ENCODE measurements at regions not wholly inside any gene's neighbourhood (a gene's known extent, or its start where the extent isn't known, plus 50 kb on each side); places are given as distances from the start of the nearest gene placed in this dataset.

- TF ChIP-seq, protein P1, sequence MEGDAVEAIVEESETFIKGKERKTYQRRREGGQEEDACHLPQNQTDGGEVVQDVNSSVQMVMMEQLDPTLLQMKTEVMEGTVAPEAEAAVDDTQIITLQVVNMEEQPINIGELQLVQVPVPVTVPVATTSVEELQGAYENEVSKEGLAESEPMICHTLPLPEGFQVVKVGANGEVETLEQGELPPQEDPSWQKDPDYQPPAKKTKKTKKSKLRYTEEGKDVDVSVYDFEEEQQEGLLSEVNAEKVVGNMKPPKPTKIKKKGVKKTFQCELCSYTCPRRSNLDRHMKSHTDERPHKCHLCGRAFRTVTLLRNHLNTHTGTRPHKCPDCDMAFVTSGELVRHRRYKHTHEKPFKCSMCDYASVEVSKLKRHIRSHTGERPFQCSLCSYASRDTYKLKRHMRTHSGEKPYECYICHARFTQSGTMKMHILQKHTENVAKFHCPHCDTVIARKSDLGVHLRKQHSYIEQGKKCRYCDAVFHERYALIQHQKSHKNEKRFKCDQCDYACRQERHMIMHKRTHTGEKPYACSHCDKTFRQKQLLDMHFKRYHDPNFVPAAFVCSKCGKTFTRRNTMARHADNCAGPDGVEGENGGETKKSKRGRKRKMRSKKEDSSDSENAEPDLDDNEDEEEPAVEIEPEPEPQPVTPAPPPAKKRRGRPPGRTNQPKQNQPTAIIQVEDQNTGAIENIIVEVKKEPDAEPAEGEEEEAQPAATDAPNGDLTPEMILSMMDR (conservative IDR thresholded peaks at IDR 0.05; ENCODE audit: control insufficient read depth, insufficient read depth, low read depth, low read length), result peak; percentile 13
- no peak overlapping the region for H3K4me3 ChIP-seq (ENCODE audit: control insufficient read depth, low read depth, low read length)
- DNase-seq (ENCODE audit: low read depth), result peak; percentile 51
Observed at GRCh38 chr15:56804938-56805337, 71.6 kb upstream of the ZNF280D start.

GRCh38 chr15:56804279-56804678, 71.0 kb upstream of the ZNF280D start:
- DNase-seq (ENCODE audit: low read depth), result no peak
- H3K4me3 ChIP-seq (ENCODE audit: control insufficient read depth, low read depth, low read length), result no peak overlapping the region
- TF ChIP-seq, protein P1 (conservative IDR thresholded peaks at IDR 0.05; ENCODE audit: control insufficient read depth, insufficient read depth, low read depth, low read length), result no peak

DNA sequence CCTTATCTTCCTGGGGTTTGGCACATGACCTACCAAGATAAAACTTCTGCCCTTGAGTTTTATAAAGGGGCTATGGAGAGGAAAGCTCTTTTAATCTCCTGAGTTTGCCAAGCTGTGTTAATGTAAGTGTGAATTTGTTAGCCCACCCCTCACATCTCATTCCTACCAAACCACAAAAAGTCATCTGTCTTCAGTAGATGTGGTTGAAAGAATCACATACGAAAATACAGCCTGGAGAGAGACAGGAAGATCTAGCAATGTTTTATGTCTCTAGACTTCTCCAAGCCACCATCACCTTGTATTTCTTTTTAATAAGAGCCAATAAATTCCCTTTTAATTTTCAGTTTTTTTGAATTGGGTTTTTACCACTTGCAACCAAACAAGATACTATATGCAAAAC, 68.9 kb upstream of the ZNF280D start:
- no peak overlapping the region for H3K4me3 ChIP-seq (ENCODE audit: control insufficient read depth, low read depth, low read length)
- TF ChIP-seq, protein P1 (conservative IDR thresholded peaks at IDR 0.05; ENCODE audit: control insufficient read depth, insufficient read depth, low read depth, low read length), result no peak
- DNase-seq (ENCODE audit: low read depth), result no peak

DNA sequence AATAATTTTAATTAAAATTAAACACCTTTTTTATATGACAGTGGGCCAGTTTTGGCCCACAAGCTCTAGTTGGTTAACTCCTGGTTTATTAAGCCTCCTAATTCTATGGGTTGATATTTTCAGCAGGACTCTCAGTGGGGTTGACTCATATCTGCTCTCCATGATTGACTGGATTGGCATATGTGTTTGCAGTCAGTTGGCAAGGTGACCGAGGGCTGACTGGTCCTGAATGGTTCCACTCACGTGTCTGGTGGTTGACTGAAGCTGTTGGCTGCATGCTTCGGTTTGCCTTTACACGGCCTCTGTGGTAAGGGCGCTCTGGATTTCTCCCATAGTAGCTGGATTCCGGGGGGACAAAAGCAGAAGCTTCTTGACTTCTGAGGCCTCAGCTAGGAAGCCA, 65.3 kb upstream of the ZNF280D start:
- no peak overlapping the region for H3K4me3 ChIP-seq (ENCODE audit: control insufficient read depth, low read depth, low read length)
- peak; percentile 45 for DNase-seq (ENCODE audit: low read depth)

GRCh38 chr15:56797720-56798275, 64.5 kb upstream of the ZNF280D start:
- no peak for DNase-seq (ENCODE audit: low read depth)
- TF ChIP-seq, protein P1 (conservative IDR thresholded peaks at IDR 0.05; ENCODE audit: control insufficient read depth, insufficient read depth, low read depth, low read length), result no peak
- no peak overlapping the region for H3K4me3 ChIP-seq (ENCODE audit: control insufficient read depth, low read depth, low read length)

More for the DNA sequence above, 65.3 kb upstream of the ZNF280D start:
- TF ChIP-seq, protein P1 (conservative IDR thresholded peaks at IDR 0.05; ENCODE audit: control insufficient read depth, insufficient read depth, low read depth, low read length), result no peak

- no peak for DNase-seq (ENCODE audit: low read depth)
- H3K4me3 ChIP-seq (ENCODE audit: control insufficient read depth, low read depth, low read length), result no peak overlapping the region
- TF ChIP-seq, protein P1 (conservative IDR thresholded peaks at IDR 0.05; ENCODE audit: control insufficient read depth, insufficient read depth, low read depth, low read length), result no peak
Observed at GRCh38 chr15:56795502-56795901, 62.2 kb upstream of the ZNF280D start.

Measured in fibroblast of mammary gland (primary cell).